Mesenchymal stem cell (in vitro differentiated cells and primary cell): ENCODE measurements at regions not wholly inside any gene's neighbourhood (a gene's known extent, or its start where the extent isn't known, plus 50 kb on each side); places are given as distances from the start of the nearest gene placed in this dataset.
"Not testable (repeated sequence)": the region's sequence is repeated elsewhere in the genome, so short reads cannot be mapped to it uniquely, and the experiment has no call there.

ENCODE experiments used
- DNase-seq: peaks from one replicate; pipeline ENCODE4 v3.0.0-alpha.2; 2013
- H2AFZ ChIP-seq: one replicate; pipeline ENCODE4 v1.6.1; 2013; ENCODE audit warnings: low read depth, mild to moderate bottlenecking, control low read depth, inconsistent platforms, low read length, moderate library complexity
- H2AK5ac ChIP-seq: 2 replicates; pipeline ENCODE4 v1.6.1; 2013; ENCODE audit warnings: low read length, moderate library complexity, mild to moderate bottlenecking, inconsistent platforms; ENCODE audit not compliant: severe bottlenecking
- H2BK120ac ChIP-seq: one replicate; pipeline ENCODE4 v1.6.1; 2013; ENCODE audit warnings: low read depth, mild to moderate bottlenecking, inconsistent platforms, low read length, moderate library complexity
- H2BK12ac ChIP-seq, 2 experiments: one replicate each; pipeline ENCODE4 v1.6.1; 2013; ENCODE audit warnings: inconsistent platforms in 2 of 2, low read length in 2 of 2, mild to moderate bottlenecking in 2 of 2, moderate library complexity in 2 of 2, control low read depth in 1 of 2
- H2BK15ac ChIP-seq: one replicate; pipeline ENCODE4 v1.6.1; 2013; ENCODE audit warnings: mild to moderate bottlenecking, low read depth, inconsistent platforms; ENCODE audit not compliant: poor library complexity, severe bottlenecking
- H2BK5ac ChIP-seq: 2 replicates; pipeline ENCODE4 v1.6.1; 2013; ENCODE audit warnings: low read depth, mild to moderate bottlenecking, low read length, control low read depth, inconsistent platforms; ENCODE audit not compliant: poor library complexity, severe bottlenecking
- H3K14ac ChIP-seq, 2 experiments: one replicate each; pipeline ENCODE4 v1.6.1; 2013; ENCODE audit warnings: inconsistent platforms in 2 of 2, low read length in 2 of 2, control low read depth in 1 of 2, mild to moderate bottlenecking in 1 of 2, moderate library complexity in 1 of 2
- H3K18ac ChIP-seq, 2 experiments: one replicate each; pipeline ENCODE4 v1.6.1; 2013; ENCODE audit warnings: inconsistent platforms in 2 of 2, low read length in 2 of 2, control low read depth in 1 of 2, low read depth in 1 of 2, mild to moderate bottlenecking in 1 of 2
- H3K23ac ChIP-seq, 2 experiments: one replicate each; pipeline ENCODE4 v1.6.1; 2013; ENCODE audit warnings: inconsistent platforms in 2 of 2, low read length in 2 of 2, mild to moderate bottlenecking in 2 of 2, moderate library complexity in 2 of 2, control low read depth in 1 of 2
- H3K27ac ChIP-seq: 2 replicates; pipeline ENCODE4 v1.5.1; 2013; ENCODE audit warnings: mild to moderate bottlenecking, moderate library complexity, low read length, control low read depth, inconsistent platforms; ENCODE audit not compliant: poor library complexity, severe bottlenecking
- H3K27me3 ChIP-seq, 2 experiments: 2 replicates each; pipeline versions ENCODE4 v1.6.1 to v1.7.0; 2013; ENCODE audit warnings: low read length in 2 of 2, mild to moderate bottlenecking in 2 of 2, moderate library complexity in 2 of 2, control low read depth in 1 of 2, inconsistent platforms in 1 of 2; ENCODE audit not compliant: control insufficient read depth in 1 of 2, insufficient read depth in 1 of 2
- H3K36me3 ChIP-seq, 2 experiments: 2 replicates each; pipeline versions ENCODE4 v1.6.1 to v1.7.0; 2013; ENCODE audit warnings: low read length in 2 of 2, control low read depth in 1 of 2, inconsistent platforms in 1 of 2, low read depth in 1 of 2, mild to moderate bottlenecking in 1 of 2; ENCODE audit not compliant: insufficient read depth in 2 of 2, control insufficient read depth in 1 of 2
- H3K4ac ChIP-seq, 2 experiments: one replicate each; pipeline ENCODE4 v1.6.1; 2013; ENCODE audit warnings: inconsistent platforms in 2 of 2, low read length in 2 of 2, mild to moderate bottlenecking in 2 of 2, moderate library complexity in 2 of 2, control low read depth in 1 of 2, low read depth in 1 of 2
- H3K4me1 ChIP-seq: 2 replicates; pipeline ENCODE4 v1.6.1; 2013; ENCODE audit warnings: low read depth, low read length, control low read depth; ENCODE audit not compliant: control insufficient read depth, insufficient read depth
- H3K4me2 ChIP-seq: 2 replicates; pipeline ENCODE4 v1.6.1; 2013; ENCODE audit warnings: low read length, mild to moderate bottlenecking, inconsistent platforms; ENCODE audit not compliant: poor library complexity, severe bottlenecking
- H3K4me3 ChIP-seq, 2 experiments: 2 replicates each; pipeline versions ENCODE4 v1.5.1 to v1.7.0; 2013; ENCODE audit warnings: low read length in 2 of 2, mild to moderate bottlenecking in 2 of 2, control low read depth in 1 of 2, low read depth in 1 of 2; ENCODE audit not compliant: insufficient read depth in 1 of 2
- H3K79me1 ChIP-seq: replicated peaks from 2 replicates; pipeline ENCODE4 v1.6.1; 2013; ENCODE audit warnings: mild to moderate bottlenecking, control low read depth, low read length, inconsistent platforms; ENCODE audit not compliant: poor library complexity, severe bottlenecking
- H3K9ac ChIP-seq: 2 replicates; pipeline ENCODE4 v1.7.0; 2013; ENCODE audit warnings: mild to moderate bottlenecking, low read length, moderate library complexity
- H3K9me3 ChIP-seq: 2 replicates; pipeline ENCODE4 v1.7.0; 2013; ENCODE audit warnings: mild to moderate bottlenecking, low read length; ENCODE audit not compliant: control insufficient read depth
- H4K8ac ChIP-seq: one replicate; pipeline ENCODE4 v1.6.1; 2013; ENCODE audit warnings: inconsistent platforms, mild to moderate bottlenecking, low read length, moderate library complexity
- H4K91ac ChIP-seq: one replicate; pipeline ENCODE4 v1.6.1; 2013; ENCODE audit warnings: mild to moderate bottlenecking, low read length, inconsistent platforms
- WGBS: methylation state at CpG from one replicate; pipeline ENCODE4 v1.1.7; 2013; ENCODE audit warnings: mixed read lengths; 5-methylcytosine and 5-hydroxymethylcytosine counted together

DNA sequence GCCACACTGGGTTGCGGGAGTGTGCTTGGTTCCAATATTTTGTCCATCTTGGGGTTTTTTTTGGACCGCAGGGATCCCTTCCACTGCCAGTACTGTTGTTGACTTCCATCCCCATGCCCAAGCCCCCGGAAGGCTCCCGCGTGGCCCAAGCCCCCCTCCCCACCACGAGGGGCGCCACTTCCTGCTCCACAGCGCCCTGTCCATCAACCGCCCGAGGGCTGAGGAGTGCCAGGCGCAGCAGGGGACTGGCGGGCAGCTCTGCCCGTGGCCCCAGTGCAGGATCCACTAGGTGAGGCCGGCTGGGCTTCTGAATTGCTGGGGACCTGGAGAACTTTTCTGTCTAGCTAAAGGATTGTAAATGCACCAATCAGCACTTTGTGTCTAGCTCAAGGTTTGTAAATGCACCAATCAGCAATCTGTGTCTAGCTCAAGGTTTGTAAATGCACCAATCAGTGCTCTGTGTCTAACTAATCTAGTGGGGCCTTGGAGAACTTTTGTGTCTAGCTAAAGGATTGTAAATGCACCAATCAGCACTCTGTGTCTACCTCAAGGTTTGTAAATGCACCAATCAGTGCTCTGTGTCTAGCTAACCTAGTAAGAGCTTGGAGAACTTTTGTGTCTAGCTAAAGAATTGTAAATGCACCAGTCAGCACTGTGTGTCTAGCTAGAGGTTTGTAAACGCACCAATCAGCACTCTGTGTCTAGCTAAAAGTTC is 281.3 kb upstream of the CHAC2 start:
- not testable (repeated sequence) for H4K8ac ChIP-seq, H3K18ac ChIP-seq, H2BK12ac ChIP-seq, DNase-seq, H3K4ac ChIP-seq, H3K23ac ChIP-seq, H2AK5ac ChIP-seq, H3K36me3 ChIP-seq, H3K9me3 ChIP-seq, H2BK5ac ChIP-seq, H3K27me3 ChIP-seq, H2BK120ac ChIP-seq, H4K91ac ChIP-seq, H2AFZ ChIP-seq, H3K4me1 ChIP-seq, H3K79me1 ChIP-seq, H2BK15ac ChIP-seq, H3K14ac ChIP-seq, H3K9ac ChIP-seq, H3K4me2 ChIP-seq, H3K27ac ChIP-seq, H3K4me3 ChIP-seq
- WGBS, result 86% methylated on average over 15 of the region's 15 CpGs

DNA sequence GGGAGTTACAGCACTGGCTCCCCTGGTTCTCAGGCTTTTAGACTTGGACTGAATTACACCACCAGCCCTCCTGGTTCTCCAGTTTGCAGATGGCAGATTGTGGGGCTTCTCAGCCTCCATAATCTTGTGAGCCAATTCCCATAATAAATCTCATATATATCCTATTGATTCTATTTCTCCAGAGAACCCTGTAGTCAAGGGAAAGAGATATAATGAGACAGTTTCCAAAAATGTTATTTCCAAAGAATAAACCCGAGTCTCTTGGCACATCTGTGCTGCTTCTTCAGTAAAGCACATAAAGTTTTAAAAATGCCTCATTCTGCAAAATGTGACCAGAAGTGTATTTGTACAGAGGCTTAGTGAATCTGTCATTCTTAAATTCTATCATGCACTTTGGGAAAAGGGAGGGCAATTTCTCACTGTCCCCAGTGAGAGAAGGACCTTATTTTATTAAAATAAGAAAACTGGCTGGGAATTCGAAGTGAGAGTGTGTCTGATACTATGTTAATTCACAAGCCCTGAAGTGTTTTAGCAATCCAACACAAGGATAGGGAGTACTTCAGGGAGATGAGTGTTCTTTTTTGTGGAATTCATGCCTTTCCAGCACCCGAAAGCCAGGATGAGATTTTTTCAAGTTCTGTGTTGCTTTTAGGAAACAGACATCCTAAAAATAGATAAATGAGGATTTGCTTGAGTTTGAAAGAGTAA is 282.4 kb upstream of the CHAC2 start:
- no peak overlapping the region for H4K91ac ChIP-seq
- no peak overlapping the region for H3K9ac ChIP-seq
- no peak for DNase-seq
- H3K23ac ChIP-seq, result no peak overlapping the region
- no peak overlapping the region for H3K4ac ChIP-seq
- H3K27me3 ChIP-seq, result no peaks in the 10 kb centered on the region
- H3K14ac ChIP-seq, result no peak overlapping the region
- H2BK5ac ChIP-seq, result no peak overlapping the region
- H2BK12ac ChIP-seq, result no peak overlapping the region
- H3K4me3 ChIP-seq, result no peak overlapping the region
- H3K79me1 ChIP-seq, result no peaks in the 10 kb centered on the region
- no peak overlapping the region for H3K18ac ChIP-seq
- H3K4me2 ChIP-seq, result no peak overlapping the region
- H3K27ac ChIP-seq, result no peak overlapping the region
- H4K8ac ChIP-seq, result no peak overlapping the region
- no peaks in the 10 kb centered on the region for H3K36me3 ChIP-seq
- no peak overlapping the region for H2AK5ac ChIP-seq
- no peak overlapping the region for H2BK120ac ChIP-seq
- H2BK15ac ChIP-seq, result no peak overlapping the region
- H3K9me3 ChIP-seq, result no peaks in the 10 kb centered on the region
- H2AFZ ChIP-seq, result no peak overlapping the region
- 76% methylated on average over 3 of the region's 3 CpGs for WGBS
- H3K4me1 ChIP-seq, result no peaks in the 10 kb centered on the region

DNA sequence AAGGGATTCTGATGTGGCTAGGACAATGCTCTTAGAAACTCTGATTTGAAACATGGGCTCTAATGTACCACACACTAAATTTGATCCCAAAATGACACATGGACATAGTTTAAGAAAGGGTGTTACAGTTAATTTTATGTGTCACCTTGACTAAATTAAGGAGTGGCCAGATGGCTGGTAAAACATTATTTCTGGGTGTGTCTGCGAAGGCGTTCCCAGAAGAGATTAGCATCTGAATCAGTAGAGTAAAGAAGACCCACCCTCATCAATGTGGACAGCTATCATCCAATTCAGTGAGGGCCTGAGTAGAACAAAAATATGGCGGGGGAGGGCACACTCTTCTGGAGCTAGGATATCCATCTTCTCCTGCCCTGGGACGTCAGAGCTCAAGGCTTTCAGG is 283.1 kb upstream of the CHAC2 start:
- no peak overlapping the region for H2BK15ac ChIP-seq
- no peaks in the 10 kb centered on the region for H3K27me3 ChIP-seq
- no peaks in the 10 kb centered on the region for H3K79me1 ChIP-seq
- no peak overlapping the region for H2AK5ac ChIP-seq
- H3K9me3 ChIP-seq, result no peaks in the 10 kb centered on the region
- no peak overlapping the region for H3K23ac ChIP-seq
- no peak overlapping the region for H3K9ac ChIP-seq
- H3K27ac ChIP-seq, result no peak overlapping the region
- no peak overlapping the region for H2BK5ac ChIP-seq
- no peak overlapping the region for H3K18ac ChIP-seq
- H3K4ac ChIP-seq, result no peak overlapping the region
- H2AFZ ChIP-seq, result no peak overlapping the region
- no peak overlapping the region for H3K4me2 ChIP-seq
- H3K4me3 ChIP-seq, result no peak overlapping the region
- no peak overlapping the region for H4K91ac ChIP-seq
- no peaks in the 10 kb centered on the region for H3K4me1 ChIP-seq
- no peak overlapping the region for H4K8ac ChIP-seq
- 73% methylated on average over 4 of the region's 4 CpGs for WGBS
- H2BK120ac ChIP-seq, result no peak overlapping the region
- no peak overlapping the region for H3K14ac ChIP-seq
- H3K36me3 ChIP-seq, result no peaks in the 10 kb centered on the region
- no peak overlapping the region for H2BK12ac ChIP-seq
- no peak for DNase-seq

DNA sequence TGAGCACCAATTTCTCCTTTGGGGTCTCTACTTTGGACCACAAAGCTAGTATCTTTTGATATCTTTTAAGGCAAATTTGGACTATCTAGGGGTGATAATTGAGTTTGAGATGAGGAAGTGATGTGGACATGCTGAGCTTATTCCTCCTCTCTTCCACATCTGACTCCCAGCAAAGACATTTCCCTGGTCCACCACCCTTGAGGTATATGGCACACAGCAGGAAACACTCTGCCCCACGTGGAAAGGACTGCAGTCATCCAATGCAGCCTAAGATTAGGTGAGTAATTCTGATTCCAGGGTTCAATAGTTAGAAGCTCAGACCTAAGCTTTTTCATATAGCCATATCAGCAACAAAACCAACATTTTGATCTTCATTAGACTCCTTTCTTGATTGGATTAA is 290.1 kb upstream of the CHAC2 start:
- H3K4me3 ChIP-seq, result no peak overlapping the region
- no peaks in the 10 kb centered on the region for H3K27me3 ChIP-seq
- 43% methylated on average over 1 of the region's 1 CpG for WGBS
- no peak overlapping the region for H4K8ac ChIP-seq
- H2BK12ac ChIP-seq, result no peak overlapping the region
- no peak overlapping the region for H3K9ac ChIP-seq
- H3K4ac ChIP-seq, result no peak overlapping the region
- H3K14ac ChIP-seq, result no peak overlapping the region
- no peak for DNase-seq
- H4K91ac ChIP-seq, result no peak overlapping the region
- H3K9me3 ChIP-seq, result no peaks in the 10 kb centered on the region
- no peaks in the 10 kb centered on the region for H3K79me1 ChIP-seq
- no peaks in the 10 kb centered on the region for H3K4me1 ChIP-seq
- H3K36me3 ChIP-seq, result no peaks in the 10 kb centered on the region
- no peak overlapping the region for H3K18ac ChIP-seq
- no peak overlapping the region for H2AK5ac ChIP-seq
- H3K23ac ChIP-seq, result no peak overlapping the region
- H2AFZ ChIP-seq, result no peak overlapping the region
- no peak overlapping the region for H2BK120ac ChIP-seq
- H3K27ac ChIP-seq, result no peak overlapping the region
- no peak overlapping the region for H2BK5ac ChIP-seq
- no peak overlapping the region for H2BK15ac ChIP-seq
- H3K4me2 ChIP-seq, result no peak overlapping the region
